ENCODE measurements at regions not wholly inside any gene's neighbourhood (a gene's known extent, or its start where the extent isn't known, plus 50 kb on each side); places are given as distances from the start of the nearest gene placed in this dataset.

DNA sequence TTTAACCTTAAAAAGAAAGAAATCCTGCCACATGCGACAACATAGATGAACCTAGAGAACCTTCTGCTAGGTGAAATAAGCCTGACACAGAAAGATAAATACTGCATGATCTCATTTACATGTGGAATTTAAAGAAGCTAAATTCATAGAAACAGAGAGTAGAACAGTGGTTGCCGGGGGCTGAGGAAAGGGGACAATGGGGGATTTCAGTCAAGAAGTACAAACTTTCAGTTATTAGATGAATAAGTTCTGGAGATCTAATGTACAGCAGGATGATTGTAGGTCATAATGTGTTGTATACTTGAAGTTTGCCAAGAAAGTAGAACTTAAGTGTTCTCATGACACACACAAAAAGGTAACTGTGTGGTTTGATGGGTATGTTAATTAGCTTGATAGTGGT is 204.3 kb upstream of the PRSS16 start:
- TF ChIP-seq POLR2A (IDR thresholded peaks at IDR 0.05; ENCODE audit: low read depth, low read length) = no peak
- no peak for TF ChIP-seq POLR2AphosphoS5 (IDR thresholded peaks at IDR 0.05; ENCODE audit: low read depth, low read length)
- no peak for TF ChIP-seq SPI1 (IDR thresholded peaks at IDR 0.05; ENCODE audit: low read depth, low read length)
- no peak for TF ChIP-seq TAF1 (IDR thresholded peaks at IDR 0.05; ENCODE audit: low read depth, low read length)
- 0 out of 2 replicates have a peak, but pooled peaks have one; percentile 18 for TF ChIP-seq POU2F2 (IDR thresholded peaks at IDR 0.05; ENCODE audit: low read depth, low read length)

Data from GM12891 (cell line).